H54 (cell line): ENCODE measurements at regions not wholly inside any gene's neighbourhood (a gene's known extent, or its start where the extent isn't known, plus 50 kb on each side); places are given as distances from the start of the nearest gene placed in this dataset.

Experiments
- DNase-seq: peaks from one replicate; pipeline ENCODE4 v3.0.0; 2011; ENCODE audit warnings: low spot score, mixed read lengths; ENCODE audit not compliant: insufficient read length
- FAIRE-seq: peaks from 3 replicates; lab custom pipeline; 2011; peaks lifted over from hg19 to GRCh38; lab: Jason Lieb, UNC
- POLR2A ChIP-seq: IDR thresholded peaks from 2 replicates; pipeline ENCODE4 v1.6.1; 2011; ENCODE audit warnings: low read depth, mild to moderate bottlenecking, low read length

GRCh38 chr3:18807593-18807992 lies 340.7 kb upstream of the KCNH8 start:
- DNase-seq (no peak), FAIRE-seq (no peak)
- TF ChIP-seq POLR2A: no peak

- FAIRE-seq (no peak), DNase-seq (no peak)
- no peak for TF ChIP-seq POLR2A
Measured at GRCh38 chr3:18806633-18807032, 341.7 kb upstream of the KCNH8 start.

GRCh38 chr3:18797378-18797777 lies 350.9 kb upstream of the KCNH8 start:
- no peak for FAIRE-seq
- no peak for TF ChIP-seq POLR2A
- no peak for DNase-seq

GRCh38 chr3:18795078-18795477 lies 353.2 kb upstream of the KCNH8 start:
- DNase-seq (no peak), FAIRE-seq (no peak)
- TF ChIP-seq POLR2A: no peak

- no peak for FAIRE-seq
- TF ChIP-seq POLR2A: no peak
Measured at GRCh38 chr3:18791752-18792151, 356.6 kb upstream of the KCNH8 start.

GRCh38 chr3:18791182-18791581 lies 357.1 kb upstream of the KCNH8 start:
- DNase-seq (no peak), FAIRE-seq (no peak)
- TF ChIP-seq POLR2A: no peak

More at GRCh38 chr3:18791752-18792151, 356.6 kb upstream of the KCNH8 start:
- DNase-seq: no peak

GRCh38 chr3:18790384-18790783 lies 357.9 kb upstream of the KCNH8 start:
- TF ChIP-seq POLR2A: no peak
- FAIRE-seq: no peak

GRCh38 chr3:18789734-18790133 lies 358.6 kb upstream of the KCNH8 start:
- no peak for TF ChIP-seq POLR2A
- FAIRE-seq (no peak), DNase-seq (no peak)

More at GRCh38 chr3:18790384-18790783, 357.9 kb upstream of the KCNH8 start:
- DNase-seq: no peak

- DNase-seq (no peak), FAIRE-seq (no peak)
- no peak for TF ChIP-seq POLR2A
Measured at GRCh38 chr3:18787441-18787840, 360.9 kb upstream of the KCNH8 start.

- FAIRE-seq (no peak), DNase-seq (no peak)
- TF ChIP-seq POLR2A: no peak
Measured at GRCh38 chr3:18786650-18787323, 361.5 kb upstream of the KCNH8 start.

GRCh38 chr3:18782191-18782590 lies 357.1 kb upstream of the SATB1 start:
- DNase-seq: no peak

GRCh38 chr3:18780959-18781358 lies 355.8 kb upstream of the SATB1 start:
- no peak for TF ChIP-seq POLR2A
- no peak for DNase-seq
- no peak for FAIRE-seq

More at GRCh38 chr3:18782191-18782590, 357.1 kb upstream of the SATB1 start:
- FAIRE-seq: no peak
- no peak for TF ChIP-seq POLR2A

- DNase-seq (no peak), FAIRE-seq (no peak)
- TF ChIP-seq POLR2A: no peak
Measured at GRCh38 chr3:18779704-18780103, 354.6 kb upstream of the SATB1 start.

GRCh38 chr3:18778598-18778997 lies 353.5 kb upstream of the SATB1 start:
- TF ChIP-seq POLR2A: no peak
- no peak for DNase-seq
- no peak for FAIRE-seq

- FAIRE-seq (no peak), DNase-seq (no peak)
- no peak for TF ChIP-seq POLR2A
Measured at GRCh38 chr3:18778094-18778493, 353.0 kb upstream of the SATB1 start.
